Activated B cell treated with CpG ODN at 0.5 μM for 24 hours (primary cell): ENCODE measurements at regions not wholly inside any gene's neighbourhood (a gene's known extent, or its start where the extent isn't known, plus 50 kb on each side); places are given as distances from the start of the nearest gene placed in this dataset.

Source experiments
- ATAC-seq: fragments of 200-7000 bp; cut with Tn5 transposase; one replicate; pipeline ENCODE4 v1.10.0; 2021; ENCODE audit warnings: low read depth, mild to moderate bottlenecking, moderate library complexity
- CTCF ChIA-PET: fragments of 350-600 bp; sonication (Branson Sonifier 250); formaldehyde crosslinking; loops from one replicate; lab custom pipeline; 2021; ENCODE audit warnings: antibody characterized with exemption; lab: Charles Lee
- POLR2A ChIA-PET: fragments of 350-600 bp; sonication (Branson Sonifier 250); formaldehyde crosslinking; loops from one replicate; lab custom pipeline; 2021; ENCODE audit warnings: antibody characterized with exemption; lab: Charles Lee
- DNase-seq: peaks from one replicate; pipeline ENCODE4 v3.0.0; 2022
- H3K27ac Mint-ChIP-seq: one replicate; pipeline ENCODE4 v1.8.0; 2020; ENCODE audit warnings: mixed read lengths
- H3K27me3 Mint-ChIP-seq: one replicate; pipeline ENCODE4 v1.8.0; 2021; ENCODE audit warnings: mixed read lengths
- H3K36me3 Mint-ChIP-seq: one replicate; pipeline ENCODE4 v1.8.0; 2021; ENCODE audit warnings: low read depth, mixed read lengths
- H3K4me1 Mint-ChIP-seq: one replicate; pipeline ENCODE4 v1.8.0; 2021; ENCODE audit warnings: mixed read lengths
- H3K4me3 Mint-ChIP-seq: one replicate; pipeline ENCODE4 v1.8.0; 2020; ENCODE audit warnings: mild to moderate bottlenecking, mixed read lengths
- H3K9me3 Mint-ChIP-seq: one replicate; pipeline ENCODE4 v1.8.0; 2020; ENCODE audit warnings: mixed read lengths
- CTCF ChIP-seq: fragments of 200-600 bp; IDR thresholded peaks from one replicate; pipeline ENCODE4 v1.8.0; 2022; ENCODE audit warnings: antibody characterized with exemption, mild to moderate bottlenecking
- intact Hi-C: fragments of 100-400 bp; cut with micrococcal nuclease; formaldehyde crosslinking; loops from one replicate; pipeline ENCODE4 v1.15.1; 2024

GRCh38 chr11:82082976-82083375 is 650.7 kb downstream of the FAM181B start:
- intact Hi-C loops: no loop called here
- POLR2A ChIA-PET: no interaction called here
- Mint-ChIP-seq H3K9me3 (no peaks in the 10 kb centered on the region), H3K4me1 (no peaks in the 10 kb centered on the region), H3K27me3 (no peaks in the 10 kb centered on the region), H3K36me3 (no peaks in the 10 kb centered on the region), H3K27ac (no peak overlapping the region), H3K4me3 (no peak overlapping the region)
- no peak for TF ChIP-seq CTCF
- no peak for DNase-seq
- no peak for ATAC-seq
- CTCF ChIA-PET: no interaction called here

GRCh38 chr11:82080160-82080559 is 653.5 kb downstream of the FAM181B start:
- POLR2A ChIA-PET: no interaction called here
- no peak overlapping the region for H3K4me3 Mint-ChIP-seq
- H3K4me1 Mint-ChIP-seq: no peaks in the 10 kb centered on the region
- intact Hi-C loops: no loop called here
- no peaks in the 10 kb centered on the region for H3K9me3 Mint-ChIP-seq
- CTCF ChIA-PET: no interaction called here
- TF ChIP-seq CTCF: no peak
- ATAC-seq (no peak), DNase-seq (no peak)
- no peaks in the 10 kb centered on the region for H3K27me3 Mint-ChIP-seq
- H3K36me3 Mint-ChIP-seq: no peaks in the 10 kb centered on the region
- H3K27ac Mint-ChIP-seq: no peak overlapping the region

- no peak overlapping the region for H3K27ac Mint-ChIP-seq
- TF ChIP-seq CTCF: no peak
- ATAC-seq (no peak), DNase-seq (no peak)
- CTCF ChIA-PET: no interaction called here
- H3K36me3 Mint-ChIP-seq: no peaks in the 10 kb centered on the region
- H3K9me3 Mint-ChIP-seq: no peaks in the 10 kb centered on the region
- intact Hi-C loops: no loop called here
- POLR2A ChIA-PET: no interaction called here
- no peak overlapping the region for H3K4me3 Mint-ChIP-seq
- H3K27me3 Mint-ChIP-seq: no peaks in the 10 kb centered on the region
- no peaks in the 10 kb centered on the region for H3K4me1 Mint-ChIP-seq
Measured at GRCh38 chr11:82076126-82076525, 657.5 kb downstream of the FAM181B start.

GRCh38 chr11:82059505-82059904 is 674.2 kb downstream of the FAM181B start:
- H3K27me3 Mint-ChIP-seq: no peaks in the 10 kb centered on the region
- H3K4me3 Mint-ChIP-seq: no peak overlapping the region
- ChIA-PET POLR2A (no interaction called here), CTCF (no interaction called here)
- H3K9me3 Mint-ChIP-seq: no peaks in the 10 kb centered on the region
- no peaks in the 10 kb centered on the region for H3K4me1 Mint-ChIP-seq
- DNase-seq (no peak), ATAC-seq (no peak)
- intact Hi-C loops: no loop called here
- no peaks in the 10 kb centered on the region for H3K36me3 Mint-ChIP-seq
- no peak overlapping the region for H3K27ac Mint-ChIP-seq
- TF ChIP-seq CTCF: no peak

- no peak for ATAC-seq
- no peak overlapping the region for H3K27ac Mint-ChIP-seq
- H3K4me3 Mint-ChIP-seq: no peak overlapping the region
- CTCF ChIA-PET: no interaction called here
- no peaks in the 10 kb centered on the region for H3K9me3 Mint-ChIP-seq
- POLR2A ChIA-PET: no interaction called here
- intact Hi-C loops: no loop called here
- no peaks in the 10 kb centered on the region for H3K36me3 Mint-ChIP-seq
- H3K27me3 Mint-ChIP-seq: no peaks in the 10 kb centered on the region
- H3K4me1 Mint-ChIP-seq: no peaks in the 10 kb centered on the region
- no peak for TF ChIP-seq CTCF
- DNase-seq: no peak
Measured at GRCh38 chr11:82056450-82056849, 677.2 kb downstream of the FAM181B start.
